Stimulated activated naive CD4-positive, alpha-beta T cell treated with Interleukin-2 at 50 U/mL for 16 hours (primary cell): ENCODE measurements at regions not wholly inside any gene's neighbourhood (a gene's known extent, or its start where the extent isn't known, plus 50 kb on each side); places are given as distances from the start of the nearest gene placed in this dataset.

ENCODE experiments used
- DNase-seq: peaks from one replicate; lab custom pipeline; 2025; lab: John Stamatoyannopoulos, UW

GRCh38 chr4:60189286-60189685 is 1010.8 kb upstream of the ADGRL3 start:
- DNase-seq = no peak

DNA sequence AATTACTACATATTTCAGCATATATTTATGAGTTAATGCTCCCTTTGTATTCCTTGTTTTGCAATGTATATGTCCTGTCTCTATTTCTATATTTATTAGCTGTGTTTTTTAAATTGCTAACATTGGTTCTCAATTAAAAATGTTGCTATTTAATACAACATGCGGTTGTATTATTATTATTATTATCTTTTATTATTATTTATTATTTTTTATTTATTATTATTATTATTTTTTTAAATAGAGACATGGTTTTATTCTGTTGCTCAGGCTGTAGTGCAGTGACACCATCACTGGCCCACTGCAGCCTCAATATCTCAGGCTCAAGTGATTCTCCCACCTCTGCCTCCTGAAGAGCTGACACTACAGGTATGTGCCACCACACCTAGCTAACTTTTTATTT is 1005.9 kb upstream of the ADGRL3 start:
- no peak for DNase-seq

- DNase-seq = no peak
These were observed 1004.9 kb upstream of the ADGRL3 start for GRCh38 chr4:60195256-60195655.

DNA sequence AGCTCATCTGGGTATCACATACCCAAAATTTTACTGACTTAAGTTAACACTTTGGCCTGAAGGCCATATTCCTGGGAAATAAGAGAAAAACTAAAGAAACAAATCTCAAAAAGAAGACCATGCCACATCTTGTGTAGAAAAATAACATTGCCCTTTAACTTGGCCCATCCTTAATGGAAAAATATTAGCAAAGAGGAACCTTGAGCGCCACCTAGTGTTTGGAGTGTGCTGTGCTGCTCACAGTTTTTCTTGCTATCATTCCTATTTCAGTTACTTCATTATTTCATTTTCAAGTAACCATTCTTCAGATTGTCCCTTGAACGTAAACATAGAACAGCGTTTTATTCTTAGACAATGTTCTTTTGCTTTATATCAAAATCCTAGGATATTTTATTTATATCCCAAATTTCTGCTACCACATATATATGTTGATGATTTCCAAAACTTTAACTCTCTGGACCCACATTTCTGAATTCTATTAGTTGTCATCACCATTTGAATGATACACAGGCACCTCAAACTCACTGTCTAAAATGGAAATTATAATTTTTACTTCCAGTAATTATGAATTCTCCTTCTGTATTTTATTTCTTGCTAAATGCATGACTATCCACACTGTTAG is 999.0 kb upstream of the ADGRL3 start:
- peak; percentile 0 for DNase-seq

DNA sequence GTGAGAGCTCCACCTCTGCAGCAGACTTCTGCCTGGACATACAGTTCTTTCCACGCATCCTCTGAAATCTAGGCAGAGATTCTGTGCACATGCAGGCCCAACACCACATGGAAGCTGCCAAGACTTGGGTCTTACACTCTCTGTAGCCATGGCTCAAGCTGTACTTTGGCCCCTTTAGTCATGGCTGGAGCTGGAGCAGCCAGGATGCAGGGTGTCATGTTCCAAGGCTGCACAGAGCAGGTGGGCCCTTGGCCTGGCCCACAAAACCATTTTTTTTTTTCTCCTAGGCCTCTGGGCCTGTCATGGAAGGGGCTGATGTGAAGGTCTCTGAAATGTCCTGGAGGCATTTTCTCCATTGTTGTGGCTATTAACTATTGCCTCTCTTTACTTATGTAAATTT is 990.5 kb upstream of the ADGRL3 start:
- DNase-seq = no peak

DNA sequence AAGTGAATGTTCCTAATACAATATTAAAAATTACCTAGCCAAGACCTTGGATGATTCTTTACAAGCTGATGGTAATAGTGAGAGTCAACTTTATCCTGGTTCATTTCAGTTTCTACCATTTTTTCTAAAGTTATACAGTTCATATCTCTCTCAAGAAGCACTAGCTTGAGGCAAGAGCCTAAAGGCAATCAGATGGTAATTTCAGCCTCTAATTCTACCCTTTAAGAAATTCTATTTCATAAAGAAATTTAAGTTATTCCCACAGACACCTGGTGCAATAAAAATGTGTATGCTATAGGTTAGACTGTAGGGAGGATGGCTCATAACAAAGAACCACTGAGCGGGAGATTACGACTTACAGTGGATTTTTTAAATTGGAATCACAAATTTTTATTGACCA is 984.2 kb upstream of the ADGRL3 start:
- DNase-seq = no peak

GRCh38 chr4:60216752-60217151 is 983.4 kb upstream of the ADGRL3 start:
- DNase-seq = no peak

DNA sequence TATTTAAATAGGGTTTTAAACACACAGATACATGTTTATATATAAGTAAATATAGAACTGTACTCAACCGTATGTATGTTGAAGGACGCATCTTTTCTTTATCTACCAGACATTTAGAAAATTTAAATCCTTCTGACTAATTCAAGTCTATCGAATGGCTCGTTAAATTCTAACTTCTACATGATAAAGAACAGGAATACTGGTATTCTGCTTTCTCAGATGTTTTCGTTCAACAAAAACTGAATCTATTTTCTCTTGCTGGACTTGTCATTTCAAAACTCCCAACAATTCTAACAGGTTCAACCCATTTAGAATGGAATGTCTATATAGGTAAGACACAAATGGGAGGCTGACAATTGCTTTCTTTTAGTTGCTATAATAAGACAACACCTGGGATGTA is 978.3 kb upstream of the ADGRL3 start:
- no peak for DNase-seq

DNA sequence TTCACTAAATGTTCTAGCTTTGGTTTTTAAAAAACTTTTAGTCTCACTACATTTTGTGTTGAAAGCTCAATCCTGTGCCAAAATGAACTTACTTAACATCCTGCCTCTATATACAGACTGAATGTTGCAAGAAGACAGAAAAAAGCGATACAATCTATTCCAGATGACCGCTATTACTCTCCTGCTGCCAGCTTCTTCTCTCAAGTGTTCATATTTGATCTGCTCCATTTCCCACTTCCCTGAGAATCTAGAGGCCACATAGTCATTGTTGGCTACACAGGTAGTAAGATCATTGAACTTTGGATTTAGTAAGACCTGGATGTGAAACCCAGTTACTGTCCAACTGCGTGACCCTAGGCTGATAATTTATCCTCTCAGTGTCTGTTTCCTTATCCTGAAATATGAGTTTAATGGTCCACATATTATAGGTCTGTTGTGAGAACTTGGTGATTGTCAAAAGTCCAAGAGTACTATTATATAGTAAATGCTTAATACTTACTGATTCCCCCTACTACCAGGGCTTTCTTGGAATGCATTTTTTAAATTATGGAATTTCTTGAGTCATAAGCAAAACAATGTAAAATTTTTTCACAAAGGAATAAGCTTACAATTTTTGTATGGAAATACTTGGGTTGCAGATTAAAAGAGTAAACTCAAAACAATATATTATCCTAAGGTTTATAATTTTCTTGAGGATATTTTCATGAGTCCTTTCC is 976.8 kb upstream of the ADGRL3 start:
- no peak for DNase-seq

DNA sequence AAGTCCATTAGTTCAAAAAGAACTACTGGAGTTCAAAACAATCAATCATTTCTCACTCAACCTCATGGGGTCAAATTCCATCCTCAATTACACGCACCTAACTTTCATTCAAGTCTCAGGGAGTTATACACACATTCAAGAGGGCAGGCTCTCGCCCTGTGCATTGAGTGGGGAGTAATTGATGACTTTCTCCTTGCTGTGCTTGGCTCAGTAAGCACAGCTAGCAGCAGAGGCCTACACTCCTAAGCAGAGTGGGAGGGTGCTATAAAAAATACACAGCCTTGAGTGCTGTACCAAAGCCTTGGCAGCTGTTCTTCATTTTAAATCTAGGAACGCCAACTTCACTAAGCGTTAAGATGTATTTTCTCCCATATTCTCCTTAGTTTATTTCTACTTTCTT is 958.3 kb upstream of the ADGRL3 start:
- DNase-seq = no peak

DNA sequence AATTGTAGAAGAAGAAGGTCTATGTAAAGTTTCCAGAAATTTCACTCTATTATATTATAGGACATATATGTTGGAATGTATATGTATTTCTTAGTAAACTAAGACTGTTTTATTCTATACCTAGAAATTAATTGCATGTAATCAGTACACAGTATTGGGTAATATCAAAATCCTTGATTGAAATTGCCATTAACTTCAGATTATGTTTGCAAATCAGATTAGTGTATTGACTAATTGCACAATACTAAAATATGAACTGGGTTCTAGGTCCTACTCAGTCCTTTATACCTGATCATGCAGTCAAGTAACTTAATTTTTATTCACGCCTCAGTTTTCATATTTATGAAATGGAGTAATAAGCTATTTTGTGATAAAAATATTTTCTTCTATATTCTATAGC is 950.3 kb upstream of the ADGRL3 start:
- DNase-seq = no peak

DNA sequence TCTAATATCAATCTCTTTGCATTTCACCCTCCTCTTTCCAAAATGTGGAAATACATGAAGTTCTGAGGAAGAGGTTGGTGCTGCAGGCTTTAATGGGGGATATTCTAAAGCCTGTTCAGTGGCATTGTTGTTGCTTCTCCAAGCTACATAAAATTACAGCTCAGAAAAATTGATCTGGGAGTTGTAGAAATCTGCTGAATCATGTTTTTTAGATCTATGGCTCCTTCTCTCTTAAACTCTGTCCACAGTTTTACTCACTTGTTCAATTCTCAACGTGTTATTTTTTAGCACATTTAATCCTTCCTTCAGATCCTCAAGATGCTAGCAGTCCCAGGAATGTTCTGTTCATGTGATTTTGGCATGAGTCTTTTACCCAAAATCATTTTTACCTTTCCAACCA is 949.5 kb upstream of the ADGRL3 start:
- DNase-seq = no peak

GRCh38 chr4:60259781-60260180 is 940.3 kb upstream of the ADGRL3 start:
- DNase-seq = no peak

DNA sequence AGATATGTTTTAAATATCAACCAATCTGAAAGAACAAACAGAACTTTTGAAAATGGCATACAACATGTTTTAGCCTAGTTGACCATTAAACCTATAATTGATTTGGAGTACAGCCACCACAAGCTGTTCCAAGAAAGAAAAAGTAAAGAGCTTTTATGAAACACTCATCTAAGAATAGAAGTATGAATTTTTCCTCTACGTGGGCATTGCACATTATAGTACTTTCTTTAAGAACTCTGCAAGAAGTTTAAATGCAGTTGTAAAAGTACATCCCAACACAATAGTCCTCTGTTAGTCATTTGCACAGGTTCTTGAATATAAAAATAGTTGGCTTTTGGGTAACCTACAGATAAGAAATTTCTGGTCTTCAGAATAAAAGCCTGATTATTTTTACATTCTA is 933.6 kb upstream of the ADGRL3 start:
- no peak for DNase-seq

GRCh38 chr4:60296386-60296785 is 903.7 kb upstream of the ADGRL3 start:
- DNase-seq = no peak

GRCh38 chr4:60313611-60314178 is 886.4 kb upstream of the ADGRL3 start:
- no peak for DNase-seq

- no peak for DNase-seq
These were observed 885.7 kb upstream of the ADGRL3 start for GRCh38 chr4:60314416-60314815.

DNA sequence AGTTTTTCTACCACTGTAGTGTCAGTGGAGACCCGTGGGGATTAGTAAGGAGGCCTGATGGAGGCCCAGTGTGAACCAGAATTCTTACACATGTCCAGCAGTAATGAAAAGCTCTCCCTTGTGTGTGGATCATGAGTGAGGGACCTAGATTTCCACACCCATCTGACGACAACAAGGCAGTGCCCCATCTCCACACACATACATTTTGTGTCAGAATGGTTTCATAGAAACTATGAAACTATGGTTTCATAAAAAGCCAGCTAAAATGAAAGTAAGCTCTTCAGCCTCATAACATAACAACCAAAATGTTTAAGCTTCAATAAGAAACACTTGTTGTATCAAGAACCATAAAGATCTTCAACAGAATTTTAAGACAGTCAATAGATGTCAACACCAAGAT is 884.5 kb upstream of the ADGRL3 start:
- no peak for DNase-seq

GRCh38 chr4:60326735-60327134 is 873.4 kb upstream of the ADGRL3 start:
- DNase-seq = no peak

GRCh38 chr4:60327651-60328050 is 872.5 kb upstream of the ADGRL3 start:
- DNase-seq = no peak

GRCh38 chr4:60344908-60345307 is 855.2 kb upstream of the ADGRL3 start:
- DNase-seq = no peak

DNA sequence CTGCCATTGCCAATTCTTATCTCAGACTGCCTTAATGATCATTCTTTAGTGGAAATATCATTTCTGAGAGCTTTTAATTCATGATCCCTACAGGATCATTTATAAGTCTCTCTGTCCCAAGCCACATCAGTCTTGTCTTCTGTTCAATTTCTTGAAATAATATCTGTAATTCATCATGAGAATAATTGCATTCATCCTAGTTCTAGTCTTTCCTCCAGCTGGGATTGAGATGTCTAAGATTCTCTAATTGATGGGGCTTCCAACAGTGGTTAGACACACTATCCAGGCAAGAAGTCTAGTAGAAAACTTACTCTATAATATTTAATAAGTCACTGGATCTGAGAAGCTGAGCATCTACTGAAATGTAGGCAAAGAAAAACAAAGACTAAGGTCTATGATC is 854.7 kb upstream of the ADGRL3 start:
- DNase-seq = no peak

GRCh38 chr4:60359746-60360367 is 840.3 kb upstream of the ADGRL3 start:
- no peak for DNase-seq
